ENCODE measurements at regions not wholly inside any gene's neighbourhood (a gene's known extent, or its start where the extent isn't known, plus 50 kb on each side); places are given as distances from the start of the nearest gene placed in this dataset.

- Mint-ChIP-seq H3K27me3 (ENCODE audit: low read depth in 3 of 3) (peaks cover 3 to 12% (median 10%) of the 10 kb centered on the region in 3 donors), H3K4me3 (no peak overlapping the region), H3K36me3 (no peaks in the 10 kb centered on the region), H3K4me1 (no peaks in the 10 kb centered on the region), H3K9me3 (peaks cover 0 to 2% (median 0%) of the 10 kb centered on the region in 7 donors), H3K27ac (no peak overlapping the region)
- Histone ChIP-seq H3K9ac (ENCODE audit: insufficient read depth, low read length, poor library complexity, severe bottlenecking) (no peak overlapping the region), H3K79me2 (ENCODE audit: insufficient read depth, low read length) (no peaks in the 10 kb centered on the region), H2AFZ (ENCODE audit: insufficient read depth, low read depth, low read length, poor library complexity, severe bottlenecking) (no peak overlapping the region), H3K27me3 (ENCODE audit: control insufficient read depth in 2 of 2, insufficient read depth in 2 of 2, low read length in 2 of 2) (no peaks in the 10 kb centered on the region), H3K27ac (ENCODE audit: low read depth in 1 of 2, low read length in 2 of 2) (no peak overlapping the region), H4K20me1 (ENCODE audit: insufficient read depth, low read length) (no peaks in the 10 kb centered on the region), H3K4me1 (ENCODE audit: control insufficient read depth in 1 of 2, insufficient read depth in 2 of 2, low read length in 2 of 2) (no peaks in the 10 kb centered on the region), H3K4me3 (replicated peaks in 1 of 3; ENCODE audit: low read depth in 2 of 3, low read length in 3 of 3) (no peak overlapping the region), H3K36me3 (replicated peaks in 1 of 2; ENCODE audit: control insufficient read depth in 1 of 2, insufficient read depth in 2 of 2, low read length in 2 of 2) (no peaks in the 10 kb centered on the region), H3K4me2 (replicated peaks; ENCODE audit: extremely low read depth, low read length, poor library complexity, severe bottlenecking) (no peak overlapping the region), H3K9me3 (replicated peaks in 1 of 2; ENCODE audit: control insufficient read depth in 1 of 2, insufficient read depth in 1 of 2, low read length in 2 of 2) (no peaks in the 10 kb centered on the region)
- no peak for DNase-seq
- no peak for TF ChIP-seq CTCF (IDR thresholded peaks at IDR 0.05)
- intact Hi-C loops (cut with micrococcal nuclease), result no loop called here
These were observed 148.2 kb upstream of the SPRY4 start for GRCh38 chr5:142473038-142473437.

GRCh38 chr5:142472306-142472951 is 147.6 kb upstream of the SPRY4 start:
- Mint-ChIP-seq H3K36me3 (no peaks in the 10 kb centered on the region), H3K4me1 (no peaks in the 10 kb centered on the region), H3K27ac (no peak overlapping the region), H3K4me3 (no peak overlapping the region), H3K9me3 (peaks cover 0 to 2% (median 0%) of the 10 kb centered on the region in 7 donors), H3K27me3 (ENCODE audit: low read depth in 3 of 3) (peaks cover 3 to 12% (median 10%) of the 10 kb centered on the region in 3 donors)
- 100% methylated on average over 1 of the region's 7 CpGs for WGBS (ENCODE audit: insufficient coverage)
- no peak for TF ChIP-seq CTCF (IDR thresholded peaks at IDR 0.05)
- Histone ChIP-seq H3K4me1 (ENCODE audit: control insufficient read depth in 1 of 2, insufficient read depth in 2 of 2, low read length in 2 of 2) (no peaks in the 10 kb centered on the region), H2AFZ (ENCODE audit: insufficient read depth, low read depth, low read length, poor library complexity, severe bottlenecking) (no peak overlapping the region), H3K79me2 (ENCODE audit: insufficient read depth, low read length) (no peaks in the 10 kb centered on the region), H3K9me3 (replicated peaks in 1 of 2; ENCODE audit: control insufficient read depth in 1 of 2, insufficient read depth in 1 of 2, low read length in 2 of 2) (no peaks in the 10 kb centered on the region), H3K4me3 (replicated peaks in 1 of 3; ENCODE audit: low read depth in 2 of 3, low read length in 3 of 3) (no peak overlapping the region), H4K20me1 (ENCODE audit: insufficient read depth, low read length) (no peaks in the 10 kb centered on the region), H3K4me2 (replicated peaks; ENCODE audit: extremely low read depth, low read length, poor library complexity, severe bottlenecking) (no peak overlapping the region), H3K27ac (ENCODE audit: low read depth in 1 of 2, low read length in 2 of 2) (no peak overlapping the region), H3K9ac (ENCODE audit: insufficient read depth, low read length, poor library complexity, severe bottlenecking) (no peak overlapping the region), H3K36me3 (replicated peaks in 1 of 2; ENCODE audit: control insufficient read depth in 1 of 2, insufficient read depth in 2 of 2, low read length in 2 of 2) (no peaks in the 10 kb centered on the region), H3K27me3 (ENCODE audit: control insufficient read depth in 2 of 2, insufficient read depth in 2 of 2, low read length in 2 of 2) (no peaks in the 10 kb centered on the region)
- peak in 1 of 3 donors; percentile 2 for DNase-seq
- intact Hi-C loops (cut with micrococcal nuclease), result no loop called here

Measured in CD14-positive monocyte (primary cell).